Right lobe of liver (tissue), 6 donors: ENCODE measurements at regions not wholly inside any gene's neighbourhood (a gene's known extent, or its start where the extent isn't known, plus 50 kb on each side); places are given as distances from the start of the nearest gene placed in this dataset.
"Not testable (repeated sequence)": the region's sequence is repeated elsewhere in the genome, so short reads cannot be mapped to it uniquely, and the experiment has no call there.

Source experiments
- ATAC-seq, 4 donors: fragments of 200-7000 bp; cut with Tn5 transposase; one replicate each; pipeline ENCODE4 v1.9.1; 2020; ENCODE audit warnings: mild to moderate bottlenecking in 4 of 4, moderate library complexity in 4 of 4
- DNase-seq, 3 donors: peaks; one replicate each; pipeline ENCODE4 v3.0.0-alpha.2; 2020
- H3K27ac ChIP-seq, 3 donors: fragments of 200-600 bp; one replicate each; pipeline ENCODE4 v1.8.0; 2022
- H3K27me3 ChIP-seq, 2 donors: fragments of 200-600 bp; one replicate each; pipeline ENCODE4 v1.8.0; 2022
- H3K36me3 ChIP-seq, 4 donors: fragments of 200-600 bp; sonication (generic) in 1 of 4; one replicate each; pipeline versions ENCODE4 v1.5.1 to v1.8.0; 2017 to 2022; ENCODE audit warnings: control low read depth in 1 of 4
- H3K4me1 ChIP-seq, 4 donors: fragments of 200-600 bp; sonication (generic) in 1 of 4; one replicate each; pipeline versions ENCODE4 v1.5.1 to v1.8.0; 2017 to 2022; ENCODE audit warnings: control low read depth in 1 of 4
- H3K4me3 ChIP-seq, 3 donors: fragments of 200-600 bp; one replicate each; pipeline ENCODE4 v1.8.0; 2022
- H3K9me3 ChIP-seq, 4 donors: fragments of 200-600 bp; sonication (generic) in 1 of 4; one replicate each; pipeline versions ENCODE4 v1.5.1 to v1.8.0; 2017 to 2022; ENCODE audit warnings: control low read depth in 1 of 4
- CTCF ChIP-seq, 4 donors: fragments of 200-600 bp in 3 of 4; fragments of 450-650 bp in 1 of 4; IDR thresholded peaks; one replicate each; pipeline versions ENCODE4 v1.5.1 to v1.8.0; 2016 to 2022; ENCODE audit warnings: antibody characterized with exemption in 4 of 4, mild to moderate bottlenecking in 2 of 4
- POLR2A ChIP-seq: fragments of 450-650 bp; IDR thresholded peaks from one replicate; pipeline ENCODE4 v1.6.1; 2017; ENCODE audit warnings: antibody characterized with exemption, mild to moderate bottlenecking
- WGBS: methylation state at CpG from one replicate; pipeline ENCODE4 v1.1.6; 2018; ENCODE audit warnings: low coverage, low lambda C conversion rate; ENCODE audit not compliant: insufficient coverage; ENCODE audit errors: missing lambda C conversion rate; 5-methylcytosine and 5-hydroxymethylcytosine counted together
- intact Hi-C, 2 donors: fragments of 100-400 bp; cut with DNase I; formaldehyde crosslinking; loops; one replicate each; pipeline versions ENCODE4 v1.11.2 to v1.14.1; 2022
- donor health status: DM: no; HTN: yes; CAD: no.
- donor health status: DM: no; HTN: no; CAD: no.
- donor health status: DM: no; HTN: no; CAD: no.
- donor health status: DM: no; HTN: yes; CAD: no.
- donor health status: DM: no; HTN: yes; CAD: no.

DNA sequence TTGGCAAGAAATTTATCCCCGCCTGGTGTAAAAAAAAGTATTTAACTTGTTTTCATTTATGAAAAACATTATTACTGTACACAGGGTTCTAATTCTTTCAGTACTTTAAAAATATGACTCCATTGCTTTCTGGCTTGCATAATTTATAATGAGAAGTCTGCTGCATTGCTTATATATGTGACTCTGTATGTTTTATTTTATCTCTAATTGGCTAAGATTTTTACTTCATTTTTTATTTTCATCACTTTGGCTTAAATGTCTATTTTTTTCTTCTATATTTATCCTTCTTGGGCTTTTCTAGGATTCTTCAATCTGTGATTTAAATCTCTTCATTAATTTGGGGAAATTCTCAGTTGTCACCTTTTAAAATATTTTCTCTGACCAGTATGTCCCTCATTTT lies 636.6 kb upstream of the NR2F2 start:
- intact Hi-C loops, result no loop called here
- Histone ChIP-seq H3K9me3 (peaks cover 0 to 13% (median 0%) of the 10 kb centered on the region in 4 donors), H3K4me3 (no peak overlapping the region), H3K36me3 (no peaks in the 10 kb centered on the region), H3K27me3 (no peaks in the 10 kb centered on the region), H3K27ac (no peak overlapping the region), H3K4me1 (no peaks in the 10 kb centered on the region)
- DNase-seq, result no peak
- no peak for ATAC-seq
- TF ChIP-seq CTCF (IDR thresholded peaks at IDR 0.05), result no peak
- 36% methylated on average over 1 of the region's 1 CpG for WGBS

DNA sequence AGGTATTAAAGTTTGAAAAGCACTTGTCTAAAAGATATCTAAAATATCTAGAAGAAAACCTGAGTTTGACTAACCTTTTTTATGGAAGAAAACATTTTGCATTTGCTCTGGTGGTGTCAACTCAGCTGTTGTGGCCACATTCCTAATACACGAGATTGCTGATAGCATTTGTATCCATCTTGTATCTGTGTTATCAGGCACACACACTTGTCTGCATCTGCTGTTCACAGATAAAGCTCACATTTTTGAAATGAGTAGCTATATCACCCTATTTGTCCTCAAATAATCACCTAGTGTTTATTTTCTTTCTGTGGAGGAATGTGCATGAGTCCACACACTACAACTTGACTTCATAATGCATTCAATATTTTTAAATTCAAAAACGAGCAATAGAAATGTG lies 632.3 kb upstream of the NR2F2 start:
- 18% methylated on average over 2 of the region's 2 CpGs for WGBS
- no peak for TF ChIP-seq POLR2A
- no peak for TF ChIP-seq CTCF (IDR thresholded peaks at IDR 0.05)

GRCh38 chr15:95698951-95699350 lies 631.5 kb upstream of the NR2F2 start:
- no peaks in the 10 kb centered on the region for H3K36me3 ChIP-seq
- intact Hi-C loops, result no loop called here
- no peak overlapping the region for H3K27ac ChIP-seq
- no peak overlapping the region for H3K4me3 ChIP-seq
- no peaks in the 10 kb centered on the region for H3K27me3 ChIP-seq
- H3K9me3 ChIP-seq, result peaks cover 0 to 11% (median 1%) of the 10 kb centered on the region in 4 donors
- no peak for TF ChIP-seq POLR2A
- no peak for TF ChIP-seq CTCF (IDR thresholded peaks at IDR 0.05)
- WGBS, result 84% methylated on average over 2 of the region's 2 CpGs
- no peak for ATAC-seq
- no peak for DNase-seq
- no peaks in the 10 kb centered on the region for H3K4me1 ChIP-seq

More for the DNA sequence above, 632.3 kb upstream of the NR2F2 start:
- Histone ChIP-seq H3K27ac (no peak overlapping the region), H3K27me3 (no peaks in the 10 kb centered on the region), H3K9me3 (peaks cover 0 to 13% (median 1%) of the 10 kb centered on the region in 4 donors), H3K36me3 (no peaks in the 10 kb centered on the region), H3K4me3 (no peak overlapping the region), H3K4me1 (no peaks in the 10 kb centered on the region)
- ATAC-seq (no peak), DNase-seq (no peak)
- intact Hi-C loops, result no loop called here

DNA sequence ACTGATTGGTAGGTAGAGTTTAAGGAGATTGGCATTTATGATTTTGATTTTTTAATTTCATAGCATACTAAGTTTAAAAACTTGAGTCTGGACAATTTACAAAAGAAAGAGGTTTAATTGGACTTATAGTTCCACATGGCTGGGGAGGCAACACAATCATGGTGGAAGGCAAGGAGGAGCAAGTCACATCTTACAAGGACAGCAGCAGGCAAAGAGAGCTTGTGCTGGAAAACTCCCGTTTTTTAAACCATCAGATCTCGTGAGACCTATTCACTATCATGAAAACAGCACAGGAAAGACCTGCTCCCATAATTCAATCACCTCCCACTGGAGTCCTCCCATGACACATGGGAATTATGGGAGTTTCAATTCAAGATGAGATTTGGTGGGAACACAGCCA lies 630.9 kb upstream of the NR2F2 start:
- ATAC-seq (no peak), DNase-seq (no peak)
- Histone ChIP-seq H3K4me1 (no peaks in the 10 kb centered on the region), H3K4me3 (no peak overlapping the region), H3K9me3 (peaks cover 0 to 4% (median 1%) of the 10 kb centered on the region in 4 donors), H3K27me3 (no peaks in the 10 kb centered on the region), H3K27ac (no peak overlapping the region), H3K36me3 (no peaks in the 10 kb centered on the region)
- WGBS, result 93% methylated on average over 2 of the region's 2 CpGs
- TF ChIP-seq CTCF (IDR thresholded peaks at IDR 0.05), result no peak
- TF ChIP-seq POLR2A, result no peak
- intact Hi-C loops, result no loop called here

- H3K27ac ChIP-seq, H3K27me3 ChIP-seq, intact Hi-C loops, ATAC-seq, H3K4me1 ChIP-seq, H3K36me3 ChIP-seq, DNase-seq, H3K9me3 ChIP-seq, H3K4me3 ChIP-seq: not testable (repeated sequence)
- 63% methylated on average over 1 of the region's 1 CpG for WGBS
Measured at GRCh38 chr15:95700692-95701091, 629.8 kb upstream of the NR2F2 start.
